SK-N-SH (cell line): ENCODE measurements at regions not wholly inside any gene's neighbourhood (a gene's known extent, or its start where the extent isn't known, plus 50 kb on each side); places are given as distances from the start of the nearest gene placed in this dataset.

Experiments used
- CTCF ChIA-PET: fragments of 300-600, 350-600 bp; formaldehyde crosslinking; extraction: SDS; loops from one replicate; lab custom pipeline; 2021; lab: Yijun Ruan, JAX
- POLR2A ChIA-PET: fragments of 350-600 bp; sonication (Branson Sonifier 250); formaldehyde crosslinking; extraction: SDS; loops from one replicate; lab custom pipeline; 2020; ENCODE audit warnings: antibody characterized with exemption, inconsistent platforms; lab: Yijun Ruan, JAX
- DNase-seq: peaks from one replicate; pipeline ENCODE4 v3.0.0; 2012
- H2AFZ ChIP-seq: fragments of 200-600 bp; sonication (generic); 2 replicates; pipeline ENCODE4 v1.8.1; 2016; ENCODE audit warnings: antibody characterized with exemption, mild to moderate bottlenecking, low read depth
- H3F3A ChIP-seq: fragments of 200-600 bp; sonication (generic); replicated peaks from 2 replicates; pipeline ENCODE3; 2016; ENCODE audit warnings: antibody characterized with exemption, mild to moderate bottlenecking; ENCODE audit not compliant: insufficient read depth
- H3K27ac ChIP-seq, 2 experiments: fragments of 200-500 bp in 1 of 2; fragments of 200-600 bp in 1 of 2; sonication (Bioruptor generic) in 1 of 2; sonication (generic), shearing (Covaris generic) in 1 of 2; 2 replicates each; pipeline versions ENCODE4 v1.5.1 to v1.6.1; 2014 to 2016; ENCODE audit warnings: low read depth in 2 of 2, inconsistent platforms in 1 of 2, low read length in 1 of 2, mild to moderate bottlenecking in 1 of 2, mixed read lengths in 1 of 2
- H3K27me3 ChIP-seq: fragments of 200-600 bp; sonication (generic), shearing (Covaris generic); 2 replicates; pipeline ENCODE4 v1.6.1; 2016; ENCODE audit warnings: mixed run types; ENCODE audit not compliant: insufficient read depth
- H3K36me3 ChIP-seq, 2 experiments: fragments of 200-500 bp in 1 of 2; fragments of 200-600 bp in 1 of 2; sonication (Bioruptor generic) in 1 of 2; sonication (generic) in 1 of 2; replicated peaks in 1 of 2; 2 replicates each; pipeline versions ENCODE3 to v1.5.1; 2014 to 2016; ENCODE audit warnings: low read length in 1 of 2, mild to moderate bottlenecking in 1 of 2; ENCODE audit not compliant: insufficient read depth in 2 of 2, control insufficient read depth in 1 of 2
- H3K4me1 ChIP-seq, 2 experiments: fragments of 200-500 bp in 1 of 2; fragments of 200-600 bp in 1 of 2; sonication (Bioruptor generic) in 1 of 2; sonication (generic), shearing (Covaris generic) in 1 of 2; 2 replicates each; pipeline versions ENCODE4 v1.5.1 to v1.6.1; 2014 to 2016; ENCODE audit warnings: low read depth in 1 of 2, low read length in 1 of 2, mixed run types in 1 of 2; ENCODE audit not compliant: insufficient read depth in 2 of 2, control insufficient read depth in 1 of 2
- H3K4me2 ChIP-seq: fragments of 200-600 bp; sonication (generic), shearing (Covaris generic); 2 replicates; pipeline ENCODE4 v1.6.1; 2017; ENCODE audit warnings: mixed run types
- H3K4me3 ChIP-seq, 2 experiments: fragments of 200-500 bp in 1 of 2; fragments of 200-600 bp in 1 of 2; sonication (Bioruptor generic) in 1 of 2; sonication (generic), shearing (Covaris generic) in 1 of 2; 2 replicates each; pipeline versions ENCODE4 v1.5.1 to v1.8.1; 2014 to 2016; ENCODE audit warnings: low read depth in 2 of 2, inconsistent platforms in 1 of 2, low read length in 1 of 2, mild to moderate bottlenecking in 1 of 2, mixed read lengths in 1 of 2, moderate library complexity in 1 of 2
- H3K79me2 ChIP-seq: fragments of 200-600 bp; sonication (generic); 2 replicates; pipeline ENCODE4 v1.8.1; 2017; ENCODE audit warnings: mild to moderate bottlenecking; ENCODE audit not compliant: insufficient read depth
- H3K9ac ChIP-seq: fragments of 200-600 bp; sonication (generic); 2 replicates; pipeline ENCODE4 v1.6.1; 2017; ENCODE audit warnings: mixed run types
- H3K9me2 ChIP-seq: fragments of 200-600 bp; sonication (generic); 2 replicates; pipeline ENCODE4 v1.6.1; 2017; ENCODE audit warnings: mixed run types
- H3K9me3 ChIP-seq: fragments of 200-600 bp; sonication (generic); 2 replicates; pipeline ENCODE4 v1.6.1; 2017; ENCODE audit warnings: mixed run types, mild to moderate bottlenecking, moderate library complexity
- H4K20me1 ChIP-seq: fragments of 200-600 bp; sonication (generic); 2 replicates; pipeline ENCODE4 v1.6.1; 2017; ENCODE audit warnings: mild to moderate bottlenecking, mixed run types; ENCODE audit not compliant: insufficient read depth
- ELF1 ChIP-seq: IDR thresholded peaks from 2 replicates; pipeline ENCODE4 v1.4.0; 2012
- EP300 ChIP-seq, 2 experiments: IDR thresholded peaks; 2 replicates each; pipeline versions ENCODE4 v1.4.0 to v1.6.1; 2012; ENCODE audit warnings: borderline replicate concordance in 1 of 2, low read depth in 1 of 2, low read length in 1 of 2
- FOXM1 ChIP-seq: IDR thresholded peaks from 2 replicates; pipeline ENCODE4 v1.4.0; 2012; ENCODE audit warnings: low read depth, mild to moderate bottlenecking
- GATA2 ChIP-seq: sonication (generic); formaldehyde crosslinking; IDR thresholded peaks from 2 replicates; pipeline ENCODE4 v1.5.0; 2020; ENCODE audit warnings: mild to moderate bottlenecking, missing genetic modification reagents
- IRF3 ChIP-seq: fragments of 150-350 bp; IDR thresholded peaks from 2 replicates; pipeline ENCODE4 v1.6.1; 2016; ENCODE audit warnings: mild to moderate bottlenecking, low read depth, low read length
- JUND ChIP-seq: IDR thresholded peaks from 2 replicates; pipeline ENCODE4 v1.4.0; 2012
- MAX ChIP-seq: IDR thresholded peaks from 2 replicates; pipeline ENCODE4 v1.4.0; 2012; ENCODE audit warnings: low read depth
- MXI1 ChIP-seq: IDR thresholded peaks from 2 replicates; pipeline ENCODE4 v1.6.1; 2012; ENCODE audit warnings: mild to moderate bottlenecking, low read depth, low read length, improper control_type of control experiment
- NFIC ChIP-seq: IDR thresholded peaks from 2 replicates; pipeline ENCODE4 v1.4.0; 2012; ENCODE audit warnings: borderline replicate concordance
- POLR2AphosphoS5 ChIP-seq: IDR thresholded peaks from 2 replicates; pipeline ENCODE4 v1.6.1; 2012; ENCODE audit warnings: low read depth, low read length
- RCOR1 ChIP-seq: fragments of 150-350 bp; IDR thresholded peaks from 2 replicates; pipeline ENCODE4 v1.6.1; 2017; ENCODE audit warnings: antibody characterized with exemption, low read length
- REST ChIP-seq: IDR thresholded peaks from 2 replicates; pipeline ENCODE4 v1.6.1; 2012; ENCODE audit warnings: mild to moderate bottlenecking, low read depth, low read length, moderate library complexity
- RFX5 ChIP-seq: IDR thresholded peaks from 2 replicates; pipeline ENCODE4 v1.6.1; 2012; ENCODE audit warnings: mild to moderate bottlenecking, improper control_type of control experiment, low read length
- RXRA ChIP-seq: IDR thresholded peaks from 2 replicates; pipeline ENCODE4 v1.4.0; 2012; ENCODE audit warnings: low read depth, mild to moderate bottlenecking, borderline replicate concordance
- SIN3A ChIP-seq: IDR thresholded peaks from 2 replicates; pipeline ENCODE4 v1.6.1; 2012; ENCODE audit warnings: low read depth, mild to moderate bottlenecking, low read length, moderate library complexity, borderline replicate concordance
- SMC3 ChIP-seq: IDR thresholded peaks from 2 replicates; pipeline ENCODE4 v1.6.1; 2012; ENCODE audit warnings: low read depth, low read length, improper control_type of control experiment
- TCF12 ChIP-seq: IDR thresholded peaks from 2 replicates; pipeline ENCODE4 v1.4.0; 2012
- TEAD4 ChIP-seq: IDR thresholded peaks from 2 replicates; pipeline ENCODE4 v1.4.0; 2012; ENCODE audit warnings: mild to moderate bottlenecking, borderline replicate concordance; ENCODE audit not compliant: insufficient read depth
- WGBS: methylation state at CpG from one replicate; pipeline ENCODE4 v1.1.6; 2017; ENCODE audit warnings: low lambda C conversion rate; 5-methylcytosine and 5-hydroxymethylcytosine counted together
- TF ChIP-seq, protein P1 (sequence below): IDR thresholded peaks from 2 replicates; pipeline ENCODE4 v1.4.0; 2012; ENCODE audit warnings: low read depth, borderline replicate concordance
- TF ChIP-seq, protein P2 (sequence below): IDR thresholded peaks from 2 replicates; pipeline ENCODE4; 2012

DNA sequence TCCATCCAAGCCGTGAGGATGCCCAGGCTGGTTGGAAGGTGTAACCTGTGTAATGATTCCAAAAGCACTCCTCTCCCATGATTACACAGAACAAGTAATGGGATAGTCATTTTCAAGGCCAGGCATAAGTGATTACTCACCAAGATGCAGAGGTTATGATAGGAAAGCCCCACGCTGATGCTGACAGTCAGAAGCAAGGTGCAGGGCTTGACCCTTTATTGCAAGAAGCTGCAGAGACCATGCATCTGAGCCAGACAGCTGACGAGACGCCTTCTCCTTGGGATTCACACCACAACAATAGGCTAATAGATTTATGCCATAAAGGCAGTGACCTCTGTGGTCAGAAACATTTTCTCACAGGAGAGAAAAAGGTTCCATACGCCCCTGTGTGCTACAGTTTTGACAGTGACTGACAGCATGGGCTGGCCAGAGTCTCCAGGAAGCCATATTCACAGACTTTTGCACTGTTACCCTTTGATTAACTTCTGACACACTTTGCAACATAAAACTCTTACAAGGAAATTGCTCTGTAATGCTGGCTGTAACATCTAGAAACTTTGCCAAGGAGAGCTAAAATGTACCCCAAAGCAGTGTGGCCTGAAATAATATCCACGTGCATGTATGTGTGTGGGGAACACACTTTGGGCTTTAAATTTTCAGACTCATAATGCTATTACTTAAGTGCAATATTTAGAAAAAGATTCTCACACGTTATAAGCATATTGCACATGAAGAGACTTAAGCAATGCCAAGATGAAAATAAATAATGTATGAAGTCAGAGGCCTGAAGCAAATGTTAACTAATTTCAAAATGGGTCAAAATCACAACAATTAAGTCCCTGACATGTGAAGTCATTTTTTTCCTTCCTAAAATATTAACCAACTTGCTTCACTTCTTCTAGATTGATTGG is 1079.0 kb upstream of the TENM4 start:
- no peak overlapping the region for H2AFZ ChIP-seq
- no peak overlapping the region for H3K9ac ChIP-seq
- H3K27ac ChIP-seq: no peak overlapping the region
- CTCF ChIA-PET: no interaction called here
- no peaks in the 10 kb centered on the region for H3K27me3 ChIP-seq
- no peaks in the 10 kb centered on the region for H3K9me3 ChIP-seq
- H4K20me1 ChIP-seq: no peaks in the 10 kb centered on the region
- no peaks in the 10 kb centered on the region for H3K79me2 ChIP-seq
- H3K9me2 ChIP-seq: no peaks in the 10 kb centered on the region
- POLR2A ChIA-PET: no interaction called here
- H3K4me3 ChIP-seq: no peak overlapping the region
- no peaks in the 10 kb centered on the region for H3K36me3 ChIP-seq
- WGBS: 20% methylated on average over 7 of the region's 7 CpGs
- no peak for TF ChIP-seq IRF3
- no peak for TF ChIP-seq ELF1
- TF ChIP-seq, protein P1, sequence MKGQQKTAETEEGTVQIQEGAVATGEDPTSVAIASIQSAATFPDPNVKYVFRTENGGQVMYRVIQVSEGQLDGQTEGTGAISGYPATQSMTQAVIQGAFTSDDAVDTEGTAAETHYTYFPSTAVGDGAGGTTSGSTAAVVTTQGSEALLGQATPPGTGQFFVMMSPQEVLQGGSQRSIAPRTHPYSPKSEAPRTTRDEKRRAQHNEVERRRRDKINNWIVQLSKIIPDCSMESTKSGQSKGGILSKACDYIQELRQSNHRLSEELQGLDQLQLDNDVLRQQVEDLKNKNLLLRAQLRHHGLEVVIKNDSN: no peak
- TF ChIP-seq TCF12: no peak
- no peak for TF ChIP-seq MXI1
- no peak for TF ChIP-seq GATA2 (CRISPR knock-in tag)
- no peak for TF ChIP-seq SIN3A
- no peak for TF ChIP-seq NFIC
- no peaks in the 10 kb centered on the region for H3K4me1 ChIP-seq
- H3K4me2 ChIP-seq: no peak overlapping the region
- no peak for DNase-seq
- no peaks in the 10 kb centered on the region for H3F3A ChIP-seq

- WGBS: 36% methylated on average over 2 of the region's 2 CpGs
- ChIA-PET CTCF (no interaction called here), POLR2A (no interaction called here)
- TF ChIP-seq JUND: no peak
- TF ChIP-seq, protein P2, sequence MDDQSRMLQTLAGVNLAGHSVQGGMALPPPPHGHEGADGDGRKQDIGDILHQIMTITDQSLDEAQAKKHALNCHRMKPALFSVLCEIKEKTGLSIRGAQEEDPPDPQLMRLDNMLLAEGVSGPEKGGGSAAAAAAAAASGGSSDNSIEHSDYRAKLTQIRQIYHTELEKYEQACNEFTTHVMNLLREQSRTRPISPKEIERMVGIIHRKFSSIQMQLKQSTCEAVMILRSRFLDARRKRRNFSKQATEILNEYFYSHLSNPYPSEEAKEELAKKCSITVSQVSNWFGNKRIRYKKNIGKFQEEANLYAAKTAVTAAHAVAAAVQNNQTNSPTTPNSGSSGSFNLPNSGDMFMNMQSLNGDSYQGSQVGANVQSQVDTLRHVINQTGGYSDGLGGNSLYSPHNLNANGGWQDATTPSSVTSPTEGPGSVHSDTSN: no peak
- TF ChIP-seq RCOR1: no peak
- no peak for TF ChIP-seq SMC3
- TF ChIP-seq EP300 (IDR thresholded peaks at IDR 0.05; ENCODE audit: borderline replicate concordance in 1 of 2, low read depth in 1 of 2, low read length in 1 of 2): no peak
- TF ChIP-seq REST: no peak
- TF ChIP-seq MAX: no peak
- TF ChIP-seq RFX5: no peak
- TF ChIP-seq POLR2AphosphoS5: no peak
- TF ChIP-seq GATA2 (CRISPR knock-in tag): no peak
- TF ChIP-seq ELF1: no peak
- no peak for TF ChIP-seq FOXM1
- TF ChIP-seq, protein P1: no peak
- TF ChIP-seq TEAD4: no peak
- no peak for TF ChIP-seq RXRA
These were observed 1076.9 kb upstream of the TENM4 start for GRCh38 chr11:80517701-80518100.

More at GRCh38 chr11:80517701-80518100, 1076.9 kb upstream of the TENM4 start:
- no peaks in the 10 kb centered on the region for H3K9me2 ChIP-seq
- H3K79me2 ChIP-seq: no peaks in the 10 kb centered on the region
- H3K4me2 ChIP-seq: no peak overlapping the region
- no peaks in the 10 kb centered on the region for H3F3A ChIP-seq
- H2AFZ ChIP-seq: no peak overlapping the region
- no peak overlapping the region for H3K9ac ChIP-seq
- H3K9me3 ChIP-seq: no peaks in the 10 kb centered on the region
- H4K20me1 ChIP-seq: no peaks in the 10 kb centered on the region
- no peaks in the 10 kb centered on the region for H3K27me3 ChIP-seq
- DNase-seq: no peak
- no peak overlapping the region for H3K27ac ChIP-seq
- no peaks in the 10 kb centered on the region for H3K36me3 ChIP-seq
- H3K4me3 ChIP-seq: no peak overlapping the region
- no peaks in the 10 kb centered on the region for H3K4me1 ChIP-seq
